ENCODE measurements at regions not wholly inside any gene's neighbourhood (a gene's known extent, or its start where the extent isn't known, plus 50 kb on each side); places are given as distances from the start of the nearest gene placed in this dataset.

- no peak for TF ChIP-seq MAFK (IDR thresholded peaks at IDR 0.05; ENCODE audit: partially characterized antibody)
- TF ChIP-seq NPAS2 (CRISPR knock-in tag; IDR thresholded peaks at IDR 0.05; ENCODE audit: borderline replicate concordance): no peak
- no peak for TF ChIP-seq BHLHE40 (IDR thresholded peaks at IDR 0.05; ENCODE audit: low read depth, low read length)
Observed at GRCh38 chr14:76943072-76943471, 85.4 kb downstream of the IRF2BPL start.
